ENCODE measurements at regions not wholly inside any gene's neighbourhood (a gene's known extent, or its start where the extent isn't known, plus 50 kb on each side); places are given as distances from the start of the nearest gene placed in this dataset.

DNA sequence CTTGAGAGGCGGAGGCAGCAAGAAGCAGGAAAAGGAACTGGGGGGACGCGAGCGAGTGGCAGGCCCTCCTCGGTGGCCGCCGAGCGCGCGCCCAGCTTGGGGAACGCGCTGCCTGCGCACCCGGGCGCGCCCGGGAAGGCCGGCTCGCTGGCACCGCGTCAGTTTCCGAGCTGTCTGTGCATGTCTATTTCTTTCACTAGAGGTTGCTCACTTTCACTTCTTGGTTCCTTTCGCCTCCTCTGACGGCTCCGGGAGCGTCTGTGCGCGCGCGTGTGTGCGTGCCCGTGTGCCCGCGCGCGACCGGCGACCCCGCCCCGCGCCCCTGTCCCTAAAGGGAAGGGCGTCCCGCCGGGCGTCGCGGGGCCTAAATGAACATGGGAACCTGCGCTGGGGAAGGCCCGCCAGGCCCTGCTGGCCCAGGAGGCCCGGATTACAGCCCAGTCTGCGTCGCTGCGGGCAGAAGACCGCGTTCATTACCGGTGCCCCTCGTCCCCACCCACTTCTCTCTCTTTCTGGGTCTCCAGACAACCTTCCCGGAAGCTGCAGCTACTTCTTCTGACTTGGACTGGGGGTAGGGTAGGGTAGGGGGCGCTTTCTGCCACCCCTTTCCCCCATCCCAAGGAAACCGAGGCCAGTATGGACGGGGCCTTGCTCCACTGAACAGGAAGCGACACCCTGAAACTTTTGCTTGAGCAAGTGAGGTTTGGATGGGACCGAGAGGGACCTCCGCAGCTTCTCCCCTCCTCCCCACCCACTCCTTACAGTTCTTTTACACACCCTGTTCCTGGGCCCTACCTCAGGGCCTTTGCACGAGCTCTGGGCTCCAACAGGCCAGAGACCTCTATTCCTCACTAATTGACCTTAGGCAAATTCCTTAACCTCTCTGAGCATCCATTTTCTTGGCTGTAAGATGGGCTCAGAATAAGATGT lies 205.8 kb upstream of the IER5L start:
- TF ChIP-seq POLR2AphosphoS5 (IDR thresholded peaks at IDR 0.05; ENCODE audit: low read depth, low read length) (no peak), GABPA (IDR thresholded peaks at IDR 0.05; ENCODE audit: low read depth) (no peak), MXI1 (IDR thresholded peaks at IDR 0.05; ENCODE audit: low read depth, low read length) (no peak), EP300 (IDR thresholded peaks at IDR 0.05; ENCODE audit: borderline replicate concordance in 1 of 2, low read depth in 1 of 2, low read length in 1 of 2) (no peak)
- TF ChIP-seq, protein P1, sequence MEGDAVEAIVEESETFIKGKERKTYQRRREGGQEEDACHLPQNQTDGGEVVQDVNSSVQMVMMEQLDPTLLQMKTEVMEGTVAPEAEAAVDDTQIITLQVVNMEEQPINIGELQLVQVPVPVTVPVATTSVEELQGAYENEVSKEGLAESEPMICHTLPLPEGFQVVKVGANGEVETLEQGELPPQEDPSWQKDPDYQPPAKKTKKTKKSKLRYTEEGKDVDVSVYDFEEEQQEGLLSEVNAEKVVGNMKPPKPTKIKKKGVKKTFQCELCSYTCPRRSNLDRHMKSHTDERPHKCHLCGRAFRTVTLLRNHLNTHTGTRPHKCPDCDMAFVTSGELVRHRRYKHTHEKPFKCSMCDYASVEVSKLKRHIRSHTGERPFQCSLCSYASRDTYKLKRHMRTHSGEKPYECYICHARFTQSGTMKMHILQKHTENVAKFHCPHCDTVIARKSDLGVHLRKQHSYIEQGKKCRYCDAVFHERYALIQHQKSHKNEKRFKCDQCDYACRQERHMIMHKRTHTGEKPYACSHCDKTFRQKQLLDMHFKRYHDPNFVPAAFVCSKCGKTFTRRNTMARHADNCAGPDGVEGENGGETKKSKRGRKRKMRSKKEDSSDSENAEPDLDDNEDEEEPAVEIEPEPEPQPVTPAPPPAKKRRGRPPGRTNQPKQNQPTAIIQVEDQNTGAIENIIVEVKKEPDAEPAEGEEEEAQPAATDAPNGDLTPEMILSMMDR (IDR thresholded peaks at IDR 0.05): no peak
